Thyroid gland (tissue), 4 donors: ENCODE measurements at regions not wholly inside any gene's neighbourhood (a gene's known extent, or its start where the extent isn't known, plus 50 kb on each side); places are given as distances from the start of the nearest gene placed in this dataset.

ENCODE experiments used
- DNase-seq, 2 donors: peaks; one replicate each; pipeline ENCODE4 v3.0.0-alpha.2; 2019
- H3K27ac ChIP-seq, 3 donors: fragments of 200-600 bp; sonication (generic); 1 replicate in 2 of 3; 2 replicates in 1 of 3; pipeline ENCODE4 v1.5.1; 2016 to 2019; ENCODE audit warnings: mild to moderate bottlenecking in 1 of 3, moderate library complexity in 1 of 3
- H3K27me3 ChIP-seq: fragments of 200-600 bp; sonication (generic); one replicate; pipeline ENCODE4 v1.5.1; 2019
- H3K36me3 ChIP-seq, 2 donors: fragments of 200-600 bp; sonication (generic); one replicate each; pipeline ENCODE4 v1.5.1; 2016 to 2019
- H3K4me1 ChIP-seq, 2 donors: fragments of 200-600 bp; sonication (generic); one replicate each; pipeline ENCODE4 v1.5.1; 2017 to 2019
- H3K4me3 ChIP-seq, 3 donors: fragments of 200-600 bp; sonication (generic); replicated peaks in 1 of 3; 1 replicate in 2 of 3; 2 replicates in 1 of 3; pipeline ENCODE4 v1.5.1; 2016; ENCODE audit warnings: mild to moderate bottlenecking in 1 of 3
- H3K9me3 ChIP-seq: fragments of 200-600 bp; sonication (generic); one replicate; pipeline ENCODE4 v1.5.1; 2017
- CTCF ChIP-seq, 6 experiments: fragments of 200-600 bp in 3 of 6; fragments of 450-650 bp in 3 of 6; sonication (generic) in 3 of 6; IDR thresholded peaks; one replicate each; pipeline ENCODE4 v1.5.1; 2016 to 2019; ENCODE audit warnings: antibody characterized with exemption in 6 of 6, mild to moderate bottlenecking in 2 of 6, inconsistent platforms in 1 of 6, moderate library complexity in 1 of 6
- POLR2A ChIP-seq, 2 donors: fragments of 450-650 bp; IDR thresholded peaks; one replicate each; pipeline ENCODE4 v1.6.1; 2017; ENCODE audit warnings: antibody characterized with exemption in 2 of 2, mild to moderate bottlenecking in 2 of 2, moderate library complexity in 1 of 2
- WGBS, 2 donors: methylation state at CpG; one replicate each; pipeline ENCODE4 v1.1.5; 2017; 5-methylcytosine and 5-hydroxymethylcytosine counted together
- intact Hi-C: fragments of 100-400 bp; cut with DNase I; formaldehyde crosslinking; loops from one replicate; pipeline ENCODE4 v1.15.1; 2023

- H3K36me3 ChIP-seq: no peaks in the 10 kb centered on the region
- intact Hi-C loops: no loop called here
- WGBS, 2 donors: 82 to 93% methylated on average over 8 of the region's 8 CpGs
- H3K4me3 ChIP-seq: no peak overlapping the region
- no peak for DNase-seq
- peaks cover 0 to 38% of the 10 kb centered on the region in 2 donors for H3K4me1 ChIP-seq
- TF ChIP-seq POLR2A (IDR thresholded peaks at IDR 0.05): no peak
- TF ChIP-seq CTCF (IDR thresholded peaks at IDR 0.05): no peak
- no peaks in the 10 kb centered on the region for H3K27me3 ChIP-seq
- no peak overlapping the region for H3K27ac ChIP-seq
- no peaks in the 10 kb centered on the region for H3K9me3 ChIP-seq
These were observed 98.4 kb downstream of the ZFP36L2 start for GRCh38 chr2:43127941-43128558.

- peak; percentile 48 to 63 for DNase-seq
- no peak overlapping the region for H3K4me3 ChIP-seq
- TF ChIP-seq CTCF (IDR thresholded peaks at IDR 0.05) (peak in 5 of 6 experiments; percentile 38 to 56 (median 43)), POLR2A (IDR thresholded peaks at IDR 0.05) (no peak)
- H3K4me1 ChIP-seq: peaks cover 0 to 33% of the 10 kb centered on the region in 2 donors
- H3K27ac ChIP-seq: no peak overlapping the region
- no peaks in the 10 kb centered on the region for H3K27me3 ChIP-seq
- 73 to 76% methylated on average over 23 to 24 of the region's 24 CpGs for WGBS, 2 donors
- H3K9me3 ChIP-seq: no peaks in the 10 kb centered on the region
- H3K36me3 ChIP-seq: no peaks in the 10 kb centered on the region
- intact Hi-C loops: no loop called here
These were observed 99.0 kb downstream of the ZFP36L2 start for GRCh38 chr2:43127208-43127940.

- intact Hi-C loops: no loop called here
- no peak overlapping the region for H3K27ac ChIP-seq
- TF ChIP-seq POLR2A (IDR thresholded peaks at IDR 0.05) (no peak), CTCF (IDR thresholded peaks at IDR 0.05) (no peak)
- no peak overlapping the region for H3K4me3 ChIP-seq
- DNase-seq: no peak
- peaks cover 0 to 28% of the 10 kb centered on the region in 2 donors for H3K4me1 ChIP-seq
- H3K27me3 ChIP-seq: no peaks in the 10 kb centered on the region
- H3K36me3 ChIP-seq: no peaks in the 10 kb centered on the region
- WGBS, 2 donors: 92 to 93% methylated on average over 13 to 14 of the region's 14 CpGs
- H3K9me3 ChIP-seq: no peaks in the 10 kb centered on the region
These were observed 99.6 kb downstream of the ZFP36L2 start for GRCh38 chr2:43126817-43127207.

- Histone ChIP-seq H3K4me3 (no peak overlapping the region), H3K36me3 (no peaks in the 10 kb centered on the region), H3K27me3 (no peaks in the 10 kb centered on the region), H3K4me1 (peaks cover 0 to 15% of the 10 kb centered on the region in 2 donors), H3K9me3 (no peaks in the 10 kb centered on the region), H3K27ac (no peak overlapping the region)
- WGBS, 2 donors: 85 to 89% methylated on average over 7 to 12 of the region's 12 CpGs
- intact Hi-C loops: no loop called here
- TF ChIP-seq POLR2A (IDR thresholded peaks at IDR 0.05): no peak
- no peak for DNase-seq
These were observed 101.1 kb downstream of the ZFP36L2 start for GRCh38 chr2:43125090-43125998.

GRCh38 chr2:43124687-43125057 is 101.7 kb downstream of the ZFP36L2 start:
- Histone ChIP-seq H3K27ac (no peak overlapping the region), H3K4me3 (no peak overlapping the region), H3K36me3 (no peaks in the 10 kb centered on the region), H3K27me3 (no peaks in the 10 kb centered on the region), H3K4me1 (peaks cover 0 to 8% of the 10 kb centered on the region in 2 donors), H3K9me3 (no peaks in the 10 kb centered on the region)
- WGBS, 2 donors: 82 to 84% methylated on average over 8 of the region's 8 CpGs
- intact Hi-C loops: no loop called here
- no peak for DNase-seq
- TF ChIP-seq CTCF (IDR thresholded peaks at IDR 0.05): no peak
- TF ChIP-seq POLR2A (IDR thresholded peaks at IDR 0.05): no peak
